ENCODE measurements at regions not wholly inside any gene's neighbourhood (a gene's known extent, or its start where the extent isn't known, plus 50 kb on each side); places are given as distances from the start of the nearest gene placed in this dataset.
"Not testable (repeated sequence)": the region's sequence is repeated elsewhere in the genome, so short reads cannot be mapped to it uniquely, and the experiment has no call there.

DNA sequence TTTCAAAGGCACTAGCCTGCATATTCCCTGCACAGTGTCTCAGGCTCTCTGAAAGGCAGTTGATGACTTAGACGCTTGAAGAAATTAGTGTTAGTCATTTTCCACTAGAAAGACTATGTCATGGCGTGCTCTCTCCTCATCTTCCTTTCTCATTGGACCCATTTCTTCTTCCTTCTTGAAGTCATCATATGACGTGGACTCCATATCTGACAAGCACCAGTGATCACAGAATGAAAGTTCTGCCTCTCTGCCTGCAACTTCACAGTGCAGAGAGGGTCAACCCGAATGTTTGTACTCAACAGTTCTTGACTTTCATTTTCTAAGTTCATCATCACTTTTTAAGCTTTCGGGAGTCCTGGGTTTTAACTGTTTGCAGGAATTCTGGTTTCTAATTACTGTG is 63.7 kb upstream of the CYRIA start:
- Histone ChIP-seq H3K9ac (ENCODE audit: low read length) (no peak overlapping the region), H3K4me2 (ENCODE audit: low read length) (no peak overlapping the region), H3K4me3 (ENCODE audit: low read length) (no peak overlapping the region), H3K36me3 (ENCODE audit: insufficient read depth, low read length) (no peaks in the 10 kb centered on the region), H3F3A (ENCODE audit: insufficient read depth, low read length, poor library complexity, severe bottlenecking) (no peaks in the 10 kb centered on the region), H3K27ac (ENCODE audit: low read length) (no peak overlapping the region), H3K9me3 (ENCODE audit: low read length) (no peaks in the 10 kb centered on the region), H2AFZ (ENCODE audit: low read depth, low read length) (no peak overlapping the region), H3K79me2 (replicated peaks; ENCODE audit: insufficient read depth, low read length) (no peaks in the 10 kb centered on the region), H3K9me2 (ENCODE audit: insufficient read depth, low read length) (no peaks in the 10 kb centered on the region), H3K27me3 (ENCODE audit: insufficient read depth, low read depth, low read length) (no peaks in the 10 kb centered on the region), H4K20me1 (ENCODE audit: insufficient read depth) (no peaks in the 10 kb centered on the region)
- TF ChIP-seq, protein P1, sequence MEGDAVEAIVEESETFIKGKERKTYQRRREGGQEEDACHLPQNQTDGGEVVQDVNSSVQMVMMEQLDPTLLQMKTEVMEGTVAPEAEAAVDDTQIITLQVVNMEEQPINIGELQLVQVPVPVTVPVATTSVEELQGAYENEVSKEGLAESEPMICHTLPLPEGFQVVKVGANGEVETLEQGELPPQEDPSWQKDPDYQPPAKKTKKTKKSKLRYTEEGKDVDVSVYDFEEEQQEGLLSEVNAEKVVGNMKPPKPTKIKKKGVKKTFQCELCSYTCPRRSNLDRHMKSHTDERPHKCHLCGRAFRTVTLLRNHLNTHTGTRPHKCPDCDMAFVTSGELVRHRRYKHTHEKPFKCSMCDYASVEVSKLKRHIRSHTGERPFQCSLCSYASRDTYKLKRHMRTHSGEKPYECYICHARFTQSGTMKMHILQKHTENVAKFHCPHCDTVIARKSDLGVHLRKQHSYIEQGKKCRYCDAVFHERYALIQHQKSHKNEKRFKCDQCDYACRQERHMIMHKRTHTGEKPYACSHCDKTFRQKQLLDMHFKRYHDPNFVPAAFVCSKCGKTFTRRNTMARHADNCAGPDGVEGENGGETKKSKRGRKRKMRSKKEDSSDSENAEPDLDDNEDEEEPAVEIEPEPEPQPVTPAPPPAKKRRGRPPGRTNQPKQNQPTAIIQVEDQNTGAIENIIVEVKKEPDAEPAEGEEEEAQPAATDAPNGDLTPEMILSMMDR (IDR thresholded peaks at IDR 0.05; ENCODE audit: poor library complexity, severe bottlenecking), result no peak
- TF ChIP-seq EZH2 (IDR thresholded peaks at IDR 0.05; ENCODE audit: borderline replicate concordance, insufficient read depth, low read length, poor library complexity, severe bottlenecking), result no peak
- no peak for TF ChIP-seq POLR2AphosphoS5 (IDR thresholded peaks at IDR 0.05)

DNA sequence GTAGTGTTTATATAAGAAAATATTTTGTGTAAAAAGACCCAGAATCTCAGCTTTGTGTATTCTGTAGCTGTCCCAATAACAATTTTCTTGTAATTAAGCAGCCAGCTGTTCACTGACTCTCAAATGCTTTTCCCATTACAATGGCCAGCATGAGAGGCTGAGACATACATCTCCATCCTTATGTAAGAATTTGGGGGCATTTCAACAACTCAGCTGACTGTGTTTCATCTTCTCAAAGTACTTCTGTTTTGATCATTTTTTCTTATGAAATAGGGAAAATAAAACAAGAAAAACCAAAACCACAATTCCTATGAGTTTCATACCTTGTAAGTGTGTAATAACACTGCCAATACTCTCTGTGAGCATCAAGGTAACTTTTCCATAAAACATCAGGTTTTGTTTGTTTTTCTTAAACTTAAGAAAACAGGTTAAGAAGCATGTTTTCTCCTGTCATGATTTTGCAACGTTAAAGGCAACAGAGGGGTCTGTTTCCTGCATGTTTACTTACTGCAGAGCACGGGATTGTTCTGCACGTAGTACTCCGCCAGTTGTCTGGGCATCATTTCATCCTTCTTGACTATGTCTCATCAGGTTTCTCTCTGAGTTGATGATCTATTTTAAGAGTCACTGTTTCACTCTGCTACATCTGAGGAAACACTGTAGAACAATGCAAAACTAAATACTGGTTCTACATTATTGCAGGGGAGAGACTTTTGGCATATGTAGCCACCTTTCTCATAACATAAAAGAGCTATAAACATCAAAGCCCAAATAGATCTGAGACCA is 62.9 kb upstream of the CYRIA start:
- no peaks in the 10 kb centered on the region for H3K9me2 ChIP-seq (ENCODE audit: insufficient read depth, low read length)
- TF ChIP-seq, protein P2, sequence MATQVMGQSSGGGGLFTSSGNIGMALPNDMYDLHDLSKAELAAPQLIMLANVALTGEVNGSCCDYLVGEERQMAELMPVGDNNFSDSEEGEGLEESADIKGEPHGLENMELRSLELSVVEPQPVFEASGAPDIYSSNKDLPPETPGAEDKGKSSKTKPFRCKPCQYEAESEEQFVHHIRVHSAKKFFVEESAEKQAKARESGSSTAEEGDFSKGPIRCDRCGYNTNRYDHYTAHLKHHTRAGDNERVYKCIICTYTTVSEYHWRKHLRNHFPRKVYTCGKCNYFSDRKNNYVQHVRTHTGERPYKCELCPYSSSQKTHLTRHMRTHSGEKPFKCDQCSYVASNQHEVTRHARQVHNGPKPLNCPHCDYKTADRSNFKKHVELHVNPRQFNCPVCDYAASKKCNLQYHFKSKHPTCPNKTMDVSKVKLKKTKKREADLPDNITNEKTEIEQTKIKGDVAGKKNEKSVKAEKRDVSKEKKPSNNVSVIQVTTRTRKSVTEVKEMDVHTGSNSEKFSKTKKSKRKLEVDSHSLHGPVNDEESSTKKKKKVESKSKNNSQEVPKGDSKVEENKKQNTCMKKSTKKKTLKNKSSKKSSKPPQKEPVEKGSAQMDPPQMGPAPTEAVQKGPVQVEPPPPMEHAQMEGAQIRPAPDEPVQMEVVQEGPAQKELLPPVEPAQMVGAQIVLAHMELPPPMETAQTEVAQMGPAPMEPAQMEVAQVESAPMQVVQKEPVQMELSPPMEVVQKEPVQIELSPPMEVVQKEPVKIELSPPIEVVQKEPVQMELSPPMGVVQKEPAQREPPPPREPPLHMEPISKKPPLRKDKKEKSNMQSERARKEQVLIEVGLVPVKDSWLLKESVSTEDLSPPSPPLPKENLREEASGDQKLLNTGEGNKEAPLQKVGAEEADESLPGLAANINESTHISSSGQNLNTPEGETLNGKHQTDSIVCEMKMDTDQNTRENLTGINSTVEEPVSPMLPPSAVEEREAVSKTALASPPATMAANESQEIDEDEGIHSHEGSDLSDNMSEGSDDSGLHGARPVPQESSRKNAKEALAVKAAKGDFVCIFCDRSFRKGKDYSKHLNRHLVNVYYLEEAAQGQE (IDR thresholded peaks at IDR 0.05; ENCODE audit: borderline replicate concordance), result no peak
- TF ChIP-seq RAD21 (conservative IDR thresholded peaks at IDR 0.05), result no peak
- no peak for TF ChIP-seq TAF1 (IDR thresholded peaks at IDR 0.05; ENCODE audit: low read depth)
- no peak for TF ChIP-seq EZH2 (IDR thresholded peaks at IDR 0.05; ENCODE audit: borderline replicate concordance, insufficient read depth, low read length, poor library complexity, severe bottlenecking)
- no peak for TF ChIP-seq EP300 (conservative IDR thresholded peaks at IDR 0.05; ENCODE audit: poor library complexity, severe bottlenecking)
- no peak for TF ChIP-seq POLR2AphosphoS5 (IDR thresholded peaks at IDR 0.05)
- TF ChIP-seq MXI1 (conservative IDR thresholded peaks at IDR 0.05; ENCODE audit: poor library complexity, severe bottlenecking), result no peak
- TF ChIP-seq, protein P1 (IDR thresholded peaks at IDR 0.05; ENCODE audit: poor library complexity, severe bottlenecking), result no peak
- TF ChIP-seq SMC3 (conservative IDR thresholded peaks at IDR 0.05; ENCODE audit: poor library complexity), result no peak
- H3K36me3 ChIP-seq (ENCODE audit: insufficient read depth, low read length), result no peaks in the 10 kb centered on the region
- no peaks in the 10 kb centered on the region for H4K20me1 ChIP-seq (ENCODE audit: insufficient read depth)
- H3K27ac ChIP-seq (ENCODE audit: low read length), result no peak overlapping the region
- no peak overlapping the region for H3K4me3 ChIP-seq (ENCODE audit: low read length)
- no peak overlapping the region for H2AFZ ChIP-seq (ENCODE audit: low read depth, low read length)
- H3K27me3 ChIP-seq (ENCODE audit: insufficient read depth, low read depth, low read length), result no peaks in the 10 kb centered on the region
- H3K79me2 ChIP-seq (replicated peaks; ENCODE audit: insufficient read depth, low read length), result no peaks in the 10 kb centered on the region
- H3F3A ChIP-seq (ENCODE audit: insufficient read depth, low read length, poor library complexity, severe bottlenecking), result no peaks in the 10 kb centered on the region
- no peak overlapping the region for H3K9ac ChIP-seq (ENCODE audit: low read length)
- H3K4me2 ChIP-seq (ENCODE audit: low read length), result no peak overlapping the region
- H3K9me3 ChIP-seq (ENCODE audit: low read length), result no peaks in the 10 kb centered on the region

DNA sequence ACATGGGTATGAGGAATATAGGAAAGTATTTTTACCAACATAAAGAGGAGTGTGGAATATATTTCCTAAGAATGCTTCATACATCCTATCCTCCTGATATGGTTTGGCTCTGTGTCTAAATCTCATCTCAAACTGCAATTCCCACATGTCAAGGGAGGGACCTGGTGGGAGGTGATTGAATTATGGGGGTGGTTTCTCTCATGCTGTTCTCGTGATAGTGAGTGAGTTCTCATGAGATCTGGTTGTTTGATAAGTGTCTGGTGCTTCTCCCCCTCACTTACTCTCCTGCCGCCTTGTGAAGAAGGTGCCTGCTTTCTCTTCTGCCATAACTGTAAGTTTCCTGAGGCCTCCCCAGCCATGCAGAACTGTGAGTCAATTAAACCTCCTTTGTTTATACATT is 62.2 kb upstream of the CYRIA start:
- H4K20me1 ChIP-seq (ENCODE audit: insufficient read depth); H3K79me2 ChIP-seq (replicated peaks; ENCODE audit: insufficient read depth, low read length); H3K27me3 ChIP-seq (ENCODE audit: insufficient read depth, low read depth, low read length); H3K9me3 ChIP-seq (ENCODE audit: low read length); H3K9ac ChIP-seq (ENCODE audit: low read length); H3K36me3 ChIP-seq (ENCODE audit: insufficient read depth, low read length); H3K4me2 ChIP-seq (ENCODE audit: low read length); H3K27ac ChIP-seq (ENCODE audit: low read length); H2AFZ ChIP-seq (ENCODE audit: low read depth, low read length); H3K9me2 ChIP-seq (ENCODE audit: insufficient read depth, low read length); H3F3A ChIP-seq (ENCODE audit: insufficient read depth, low read length, poor library complexity, severe bottlenecking); H3K4me3 ChIP-seq (ENCODE audit: low read length): not testable (repeated sequence)

Measured in neural cell (in vitro differentiated cells).